ENCODE measurements at regions not wholly inside any gene's neighbourhood (a gene's known extent, or its start where the extent isn't known, plus 50 kb on each side); places are given as distances from the start of the nearest gene placed in this dataset.

DNA sequence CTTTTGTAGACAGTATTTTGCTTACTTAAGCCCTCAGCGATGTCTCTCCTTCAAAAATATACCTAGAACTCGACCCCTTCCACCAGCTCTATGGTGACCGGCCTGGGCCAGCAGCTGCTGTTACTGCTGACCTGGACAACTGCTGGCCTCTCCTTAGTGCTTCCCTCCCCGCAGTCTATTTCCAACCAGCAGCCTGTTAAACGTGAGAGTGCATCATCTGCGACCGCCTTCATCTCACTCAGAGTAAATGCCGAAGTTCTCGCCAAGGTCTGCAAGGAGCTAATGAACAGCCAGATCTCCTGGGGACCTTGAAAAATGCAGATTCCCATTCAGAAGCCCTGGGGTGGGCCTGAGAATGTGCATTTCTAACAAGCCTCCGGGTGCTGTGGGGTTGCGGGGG lies 86.7 kb downstream of the RPLP1 start:
- DNase-seq (ENCODE audit: low read depth): no peak
- TF ChIP-seq, protein P1, sequence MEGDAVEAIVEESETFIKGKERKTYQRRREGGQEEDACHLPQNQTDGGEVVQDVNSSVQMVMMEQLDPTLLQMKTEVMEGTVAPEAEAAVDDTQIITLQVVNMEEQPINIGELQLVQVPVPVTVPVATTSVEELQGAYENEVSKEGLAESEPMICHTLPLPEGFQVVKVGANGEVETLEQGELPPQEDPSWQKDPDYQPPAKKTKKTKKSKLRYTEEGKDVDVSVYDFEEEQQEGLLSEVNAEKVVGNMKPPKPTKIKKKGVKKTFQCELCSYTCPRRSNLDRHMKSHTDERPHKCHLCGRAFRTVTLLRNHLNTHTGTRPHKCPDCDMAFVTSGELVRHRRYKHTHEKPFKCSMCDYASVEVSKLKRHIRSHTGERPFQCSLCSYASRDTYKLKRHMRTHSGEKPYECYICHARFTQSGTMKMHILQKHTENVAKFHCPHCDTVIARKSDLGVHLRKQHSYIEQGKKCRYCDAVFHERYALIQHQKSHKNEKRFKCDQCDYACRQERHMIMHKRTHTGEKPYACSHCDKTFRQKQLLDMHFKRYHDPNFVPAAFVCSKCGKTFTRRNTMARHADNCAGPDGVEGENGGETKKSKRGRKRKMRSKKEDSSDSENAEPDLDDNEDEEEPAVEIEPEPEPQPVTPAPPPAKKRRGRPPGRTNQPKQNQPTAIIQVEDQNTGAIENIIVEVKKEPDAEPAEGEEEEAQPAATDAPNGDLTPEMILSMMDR (conservative IDR thresholded peaks at IDR 0.05; ENCODE audit: control insufficient read depth, insufficient read depth, low read depth, low read length): no peak

DNA sequence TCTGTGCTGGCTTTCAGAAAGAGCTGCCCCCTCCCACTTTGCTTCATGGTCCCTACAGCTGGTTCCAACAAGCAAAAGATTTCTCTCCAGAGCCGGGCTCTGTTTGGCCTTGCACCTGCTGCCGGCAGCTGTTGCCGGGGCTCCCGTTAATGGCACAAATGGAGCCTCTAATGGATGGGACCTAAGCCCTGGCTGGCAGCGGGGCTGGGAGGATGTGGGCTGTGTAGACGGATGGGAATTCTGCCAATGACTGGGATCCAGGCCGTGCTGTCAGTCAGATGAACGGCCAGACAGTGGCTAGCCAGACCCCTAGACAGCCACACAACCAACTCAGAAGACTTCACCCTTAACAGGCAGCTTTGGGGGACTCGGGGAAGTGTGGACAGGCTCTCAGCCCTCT lies 88.0 kb downstream of the RPLP1 start:
- no peak for DNase-seq (ENCODE audit: low read depth)
- TF ChIP-seq, protein P1 (conservative IDR thresholded peaks at IDR 0.05; ENCODE audit: control insufficient read depth, insufficient read depth, low read depth, low read length): no peak
- no peak overlapping the region for H3K4me3 ChIP-seq (ENCODE audit: control insufficient read depth, low read depth, low read length)

More for the DNA sequence above, 86.7 kb downstream of the RPLP1 start:
- H3K4me3 ChIP-seq (ENCODE audit: control insufficient read depth, low read depth, low read length): no peak overlapping the region

DNA sequence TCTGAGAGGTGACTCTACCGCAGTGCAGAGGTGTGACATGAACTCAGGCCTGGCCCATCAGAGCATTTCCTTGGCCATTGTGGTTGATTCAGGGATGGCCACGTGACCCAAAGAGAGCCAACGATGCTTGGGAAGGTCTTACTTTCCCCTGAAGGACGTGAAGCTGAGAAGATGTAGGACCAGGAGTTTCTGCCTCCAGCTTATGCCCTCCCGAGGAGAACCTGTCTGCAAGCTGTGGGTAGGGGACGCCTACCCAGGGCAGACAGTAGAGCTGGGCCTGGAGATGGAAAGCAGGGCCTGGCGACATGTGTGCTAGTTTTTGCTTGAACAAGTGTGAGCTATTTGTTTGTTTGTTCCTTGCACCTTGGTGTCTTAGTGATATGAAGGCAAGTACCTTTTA lies 89.4 kb downstream of the RPLP1 start:
- no peak for DNase-seq (ENCODE audit: low read depth)
- no peak overlapping the region for H3K4me3 ChIP-seq (ENCODE audit: control insufficient read depth, low read depth, low read length)
- TF ChIP-seq, protein P1 (conservative IDR thresholded peaks at IDR 0.05; ENCODE audit: control insufficient read depth, insufficient read depth, low read depth, low read length): no peak

DNA sequence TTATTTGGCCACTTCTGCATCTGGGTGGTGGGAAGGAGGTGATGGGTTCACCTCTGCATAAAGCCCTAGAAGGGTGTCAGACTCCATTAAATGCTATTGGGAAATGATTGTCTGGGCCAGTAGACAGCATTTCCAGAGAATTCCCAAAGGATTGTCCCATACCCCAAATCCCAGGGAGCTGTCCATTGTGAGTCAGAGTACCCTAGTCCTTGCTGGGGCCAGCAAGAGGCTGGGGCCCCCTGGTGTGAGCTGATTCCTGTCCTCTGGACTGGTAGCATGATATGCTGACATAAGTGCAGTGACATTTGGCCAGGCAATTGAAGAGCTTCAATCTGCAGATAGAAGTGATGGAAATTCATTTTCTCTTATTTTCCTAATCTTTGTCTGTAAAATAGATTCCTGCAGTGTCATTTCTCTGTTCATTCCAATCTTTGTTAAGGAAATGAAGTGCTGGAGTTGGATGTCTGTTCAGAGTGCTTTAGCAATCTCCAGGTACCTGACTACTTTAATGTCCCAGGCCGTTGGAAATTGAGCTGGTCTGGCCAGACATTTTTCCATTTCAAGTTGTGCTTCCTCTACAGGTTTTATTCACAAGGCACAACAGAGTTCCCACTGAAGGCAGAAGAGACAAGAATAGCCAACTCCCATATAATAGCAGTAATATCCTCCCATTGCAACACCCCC lies 91.2 kb downstream of the RPLP1 start:
- DNase-seq (ENCODE audit: low read depth): no peak
- TF ChIP-seq, protein P1 (conservative IDR thresholded peaks at IDR 0.05; ENCODE audit: control insufficient read depth, insufficient read depth, low read depth, low read length): no peak
- H3K4me3 ChIP-seq (ENCODE audit: control insufficient read depth, low read depth, low read length): no peak overlapping the region

DNA sequence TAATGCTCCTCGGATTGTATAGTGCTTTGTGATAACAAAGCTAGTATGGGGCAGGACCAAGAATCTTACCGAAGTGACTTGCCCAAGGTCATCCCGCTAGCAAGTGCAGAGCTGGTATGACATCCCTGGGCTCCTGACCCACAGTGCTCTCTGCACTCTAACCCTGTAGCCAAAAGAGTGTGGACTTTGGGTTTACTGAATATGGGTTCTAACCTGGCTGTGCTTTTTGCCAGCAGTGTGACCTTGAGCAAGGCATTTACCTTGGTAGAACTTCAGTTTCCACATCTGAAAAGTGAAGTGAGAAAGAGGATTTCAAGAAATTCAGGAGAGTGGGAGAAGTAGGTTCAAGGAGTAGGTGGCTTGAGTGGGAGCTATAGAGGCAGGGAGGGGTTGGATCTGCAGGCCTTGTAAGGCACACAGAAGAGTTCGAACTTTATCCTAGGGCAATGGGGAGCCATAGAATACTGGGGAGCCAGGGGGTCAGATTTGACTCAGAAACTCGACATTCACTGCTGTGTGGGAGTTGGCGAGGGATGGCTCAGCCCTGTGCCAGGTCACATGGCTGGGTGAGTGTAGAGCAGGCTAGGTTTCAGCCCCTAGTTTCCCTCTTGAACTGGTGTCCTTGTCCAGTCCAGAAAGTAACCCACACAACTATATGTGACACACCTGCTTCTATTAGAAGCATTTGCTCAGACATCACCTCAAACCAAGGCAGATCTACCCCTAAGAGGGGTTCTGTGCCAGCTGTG lies 91.9 kb downstream of the RPLP1 start:
- H3K4me3 ChIP-seq (ENCODE audit: control insufficient read depth, low read depth, low read length): no peak overlapping the region
- TF ChIP-seq, protein P1 (conservative IDR thresholded peaks at IDR 0.05; ENCODE audit: control insufficient read depth, insufficient read depth, low read depth, low read length): no peak
- no peak for DNase-seq (ENCODE audit: low read depth)

DNA sequence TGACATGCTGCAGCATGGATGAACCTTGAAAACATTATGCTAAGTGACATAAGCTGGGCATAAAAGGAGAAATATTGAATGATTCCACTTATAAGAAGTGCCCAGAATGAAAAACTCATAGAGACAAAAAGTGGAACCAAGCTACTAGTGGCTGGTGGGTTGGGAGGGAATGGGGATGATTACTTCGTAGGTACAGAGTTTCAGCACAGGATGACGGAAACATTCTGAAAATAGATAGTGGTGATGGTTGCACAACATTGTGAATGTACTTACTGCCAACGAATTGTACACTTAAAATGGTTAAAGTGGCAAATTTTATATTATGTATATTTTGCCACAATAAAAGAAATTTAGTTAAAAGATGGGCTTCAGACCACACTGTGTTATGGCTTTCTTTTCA lies 93.6 kb downstream of the RPLP1 start:
- no peak overlapping the region for H3K4me3 ChIP-seq (ENCODE audit: control insufficient read depth, low read depth, low read length)
- no peak for DNase-seq (ENCODE audit: low read depth)
- TF ChIP-seq, protein P1 (conservative IDR thresholded peaks at IDR 0.05; ENCODE audit: control insufficient read depth, insufficient read depth, low read depth, low read length): no peak

Measured in fibroblast of mammary gland (primary cell).